Cerebellar cortex (tissue), 1 donor: ENCODE measurements at regions not wholly inside any gene's neighbourhood (a gene's known extent, or its start where the extent isn't known, plus 50 kb on each side); places are given as distances from the start of the nearest gene placed in this dataset.
A peak's percentile ranks its signal among the peaks of the same experiment; 100 is the strongest.
"Not testable (repeated sequence)": the region's sequence is repeated elsewhere in the genome, so short reads cannot be mapped to it uniquely, and the experiment has no call there.

ENCODE experiments used
- DNase-seq: peaks from one replicate; pipeline ENCODE4 v3.0.0-alpha.2; 2015; ENCODE audit warnings: low spot score

DNA sequence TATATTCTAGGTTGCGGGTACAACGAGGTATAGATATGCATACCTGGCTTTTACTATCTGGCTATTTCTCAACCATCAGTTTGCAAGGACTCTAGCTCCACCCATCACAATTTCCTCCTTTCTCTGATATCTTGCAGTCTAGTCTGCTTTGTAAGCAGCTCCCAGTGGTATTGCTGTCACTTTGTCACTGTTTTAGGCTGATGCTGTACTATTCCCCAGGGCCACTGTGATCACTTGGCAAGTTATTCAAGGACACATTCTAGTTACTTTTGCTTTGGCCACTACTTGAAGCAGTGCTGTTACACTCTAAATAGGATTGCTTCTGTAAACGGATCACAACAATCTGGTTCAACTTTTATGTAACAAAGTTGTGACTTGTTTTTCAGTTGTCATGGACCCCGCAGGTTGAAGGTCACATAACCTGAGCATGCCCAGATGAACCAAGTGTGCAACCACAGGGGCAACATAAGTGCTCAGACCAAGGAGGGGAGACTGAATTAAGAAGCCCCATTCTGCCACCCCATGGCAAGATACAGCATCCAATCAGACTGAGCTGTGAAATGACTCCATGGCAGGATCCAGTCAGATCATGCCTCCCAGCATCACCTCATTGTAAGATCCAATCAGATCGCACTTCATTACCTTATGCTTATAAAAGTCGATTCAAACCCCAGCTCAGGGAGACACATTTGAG, 588.4 kb upstream of the CITED2 start:
- peak; percentile 79 for DNase-seq

DNA sequence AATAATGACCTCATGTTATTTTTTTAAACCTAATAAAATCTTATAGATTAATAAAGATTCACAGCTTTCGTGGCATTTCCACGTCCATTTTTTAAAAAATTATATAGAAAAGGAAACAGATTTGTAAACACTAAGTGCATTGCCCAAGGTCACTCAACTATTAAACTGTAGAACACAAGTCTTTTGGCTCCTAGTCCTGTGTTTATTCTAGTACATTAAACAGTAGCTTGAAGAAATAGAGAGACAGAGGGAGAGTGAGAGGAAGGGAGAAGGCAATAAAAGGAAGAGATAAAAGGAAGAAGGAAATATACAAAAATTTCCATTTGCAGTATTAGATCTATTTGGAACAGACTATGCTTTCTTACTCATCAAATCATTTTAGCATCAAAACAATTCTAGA, 586.7 kb upstream of the CITED2 start:
- DNase-seq, result no peak

DNA sequence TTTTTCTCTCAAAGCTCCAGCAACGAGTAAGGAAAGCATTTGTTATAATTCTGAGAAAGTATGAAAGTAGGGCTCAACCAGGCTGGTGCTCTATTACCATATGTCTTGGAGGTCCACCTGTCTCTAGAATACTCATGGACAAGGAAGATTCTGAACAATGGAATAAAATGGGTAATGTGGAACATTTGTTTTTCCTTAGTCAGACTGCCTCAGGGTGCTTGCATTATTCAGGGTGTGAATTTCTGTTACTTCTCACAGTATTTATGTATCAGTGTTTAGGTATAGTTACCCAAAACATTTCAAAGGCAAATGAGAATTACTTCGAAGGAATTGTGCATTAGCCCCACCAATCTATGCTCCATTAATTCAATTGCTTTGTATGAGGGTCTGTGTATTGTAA, 586.2 kb upstream of the CITED2 start:
- no peak for DNase-seq

DNA sequence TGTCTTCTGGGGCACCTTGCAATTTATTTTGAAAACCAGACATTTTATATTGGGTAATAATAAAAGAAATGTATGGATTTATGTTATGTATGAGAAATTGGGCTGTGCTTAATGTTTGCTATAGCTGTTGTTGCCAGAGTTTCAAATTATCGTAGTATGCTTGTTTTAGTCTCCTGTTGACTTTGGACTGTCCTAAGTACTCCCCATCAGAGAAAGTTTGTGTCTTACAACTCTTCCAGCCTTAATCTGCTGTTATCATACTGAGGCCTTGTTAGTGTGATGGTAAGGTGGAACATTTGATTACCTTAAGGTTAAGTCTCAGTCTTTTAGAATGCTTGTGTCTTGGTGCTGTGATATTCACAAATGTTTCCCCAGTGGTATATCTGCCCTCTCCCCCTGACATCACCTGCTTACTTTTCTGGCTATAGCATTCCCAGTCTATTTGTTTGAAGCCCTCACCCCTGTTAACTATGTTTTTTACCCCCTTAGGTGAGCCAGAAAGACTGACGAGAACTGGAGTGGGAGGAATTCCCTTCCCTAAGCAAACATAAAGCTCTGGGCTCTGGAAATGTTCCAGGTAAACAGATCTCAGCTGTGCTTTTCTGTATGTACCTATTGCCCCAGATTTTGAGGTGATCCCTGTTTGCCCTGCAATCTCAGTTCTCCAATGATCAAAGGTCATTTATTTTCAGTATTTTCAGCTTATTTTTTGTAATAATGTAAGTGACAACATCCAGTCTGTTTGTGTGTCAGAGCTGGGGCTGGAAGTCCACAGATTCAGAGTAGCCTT, 581.1 kb upstream of the CITED2 start:
- no peak for DNase-seq

DNA sequence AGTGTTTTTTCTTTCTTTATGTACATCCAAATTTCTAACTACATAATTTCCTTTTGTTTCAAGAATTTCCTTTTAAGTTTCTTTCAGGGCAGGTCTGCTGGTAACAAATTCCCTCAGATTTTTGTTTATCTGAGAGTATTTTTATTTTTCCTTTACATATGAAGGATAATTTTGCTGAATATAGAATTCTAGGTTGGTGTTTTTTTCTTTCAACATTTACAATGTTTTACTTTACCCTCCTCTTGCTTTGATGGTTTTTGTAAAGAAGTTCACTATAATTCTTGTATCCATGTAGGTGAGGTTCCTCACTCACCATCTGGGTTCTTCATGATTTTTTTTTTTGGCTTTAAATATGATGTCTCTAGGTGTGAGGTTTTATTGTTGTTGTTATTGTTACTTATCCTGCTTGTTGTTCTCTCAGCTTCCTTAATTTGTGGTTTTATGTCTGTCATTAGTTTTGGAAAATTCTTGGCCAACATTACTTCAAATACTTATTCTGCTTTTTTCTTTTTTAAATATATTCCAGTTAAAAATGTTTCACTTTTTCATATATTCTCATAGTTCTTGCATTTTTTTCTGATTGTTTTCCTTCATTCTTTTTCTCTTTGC, 580.1 kb upstream of the CITED2 start:
- DNase-seq, result no peak

DNA sequence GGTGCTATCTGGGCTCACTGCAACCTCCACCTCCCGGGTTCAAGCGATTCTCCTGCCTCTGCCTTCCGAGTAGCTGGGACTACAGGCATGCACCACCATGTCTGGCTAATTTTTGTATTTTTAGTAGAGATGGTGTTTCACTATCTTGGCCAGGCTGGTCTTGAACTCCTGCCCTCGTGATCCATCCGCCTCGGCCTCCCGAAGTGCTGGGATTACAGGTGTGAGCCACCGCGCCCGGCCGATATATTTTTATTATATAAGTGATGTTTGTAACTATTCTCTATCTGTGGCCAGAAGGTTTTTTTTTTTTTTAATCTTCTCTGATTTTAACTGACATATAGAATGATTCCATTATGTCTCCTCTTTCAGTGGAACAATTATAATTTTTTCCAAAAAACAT, 579.3 kb upstream of the CITED2 start:
- DNase-seq, result not testable (repeated sequence)

DNA sequence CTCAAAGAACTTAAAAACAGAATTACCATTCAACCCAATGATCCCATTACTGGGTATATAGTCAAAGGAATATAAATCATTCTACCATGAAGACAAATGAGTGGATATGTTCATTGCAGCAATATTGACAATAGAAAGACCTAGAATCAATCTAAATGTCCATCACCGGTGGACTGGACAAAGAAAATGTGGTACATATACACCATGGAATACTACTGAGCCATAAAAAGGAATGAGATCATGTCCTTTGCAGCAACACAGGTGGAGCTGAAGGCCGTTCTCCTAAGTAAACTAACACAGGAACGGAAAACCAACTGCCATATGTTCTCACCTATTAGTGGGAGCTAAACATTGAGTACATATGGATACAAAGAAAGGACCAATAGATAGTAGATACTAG, 576.7 kb upstream of the CITED2 start:
- no peak for DNase-seq

DNA sequence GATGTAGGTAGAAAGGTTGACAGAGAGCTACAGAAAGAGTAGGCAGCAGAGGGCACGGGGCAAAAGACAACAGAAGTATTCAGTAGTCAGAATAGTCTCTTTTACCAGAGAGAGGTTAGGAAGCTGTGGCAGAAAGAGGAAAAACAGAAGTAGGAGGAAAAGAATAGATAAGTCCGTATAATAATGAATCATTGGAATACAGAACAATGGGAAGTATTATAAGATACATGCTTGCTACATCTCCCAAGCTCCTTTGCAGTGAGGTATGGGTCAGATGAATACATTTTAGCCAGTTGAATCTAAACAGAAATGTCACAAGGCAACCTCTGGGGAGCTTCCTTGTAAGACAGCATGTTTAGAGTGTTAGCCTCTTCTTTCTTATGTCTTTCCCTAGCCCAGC, 570.5 kb upstream of the CITED2 start:
- no peak for DNase-seq

DNA sequence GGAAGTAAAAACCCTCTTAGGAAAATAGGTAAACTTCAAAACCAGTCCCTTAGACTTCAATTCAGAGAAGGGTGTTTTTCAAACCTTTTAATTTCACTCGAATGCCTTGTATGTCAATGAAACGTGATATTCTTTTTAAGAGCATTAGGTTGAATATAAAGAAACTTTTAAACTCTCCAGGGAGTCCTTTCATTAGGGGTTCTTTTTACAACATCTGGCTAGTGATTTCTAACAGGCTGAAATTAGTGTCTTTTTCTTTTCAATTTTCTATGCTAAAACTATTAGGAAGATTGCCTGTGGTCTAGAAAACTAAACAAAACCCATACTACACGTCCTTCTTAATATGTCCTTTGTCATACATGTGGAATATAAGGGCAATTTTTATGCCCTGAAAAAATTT, 569.7 kb upstream of the CITED2 start:
- DNase-seq, result no peak

DNA sequence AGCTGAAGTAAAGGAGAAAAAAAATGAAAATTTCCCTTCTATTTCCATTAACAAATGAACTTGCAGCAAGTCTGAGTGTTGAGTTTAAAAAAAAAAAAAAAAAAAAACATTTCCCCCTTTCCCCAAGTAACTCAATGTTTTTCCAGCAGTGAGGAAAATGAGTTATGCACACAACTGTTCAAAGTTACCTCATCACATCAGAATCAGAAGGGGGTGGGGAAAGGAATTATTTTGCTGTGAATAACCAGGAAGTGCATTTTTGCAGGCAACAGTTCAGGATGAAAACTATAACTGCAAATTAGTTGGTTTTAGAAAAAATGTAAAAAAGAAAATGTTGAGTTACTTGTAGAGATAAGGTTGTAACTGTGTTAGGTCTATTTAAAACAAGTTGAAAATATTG, 568.9 kb upstream of the CITED2 start:
- DNase-seq, result no peak

DNA sequence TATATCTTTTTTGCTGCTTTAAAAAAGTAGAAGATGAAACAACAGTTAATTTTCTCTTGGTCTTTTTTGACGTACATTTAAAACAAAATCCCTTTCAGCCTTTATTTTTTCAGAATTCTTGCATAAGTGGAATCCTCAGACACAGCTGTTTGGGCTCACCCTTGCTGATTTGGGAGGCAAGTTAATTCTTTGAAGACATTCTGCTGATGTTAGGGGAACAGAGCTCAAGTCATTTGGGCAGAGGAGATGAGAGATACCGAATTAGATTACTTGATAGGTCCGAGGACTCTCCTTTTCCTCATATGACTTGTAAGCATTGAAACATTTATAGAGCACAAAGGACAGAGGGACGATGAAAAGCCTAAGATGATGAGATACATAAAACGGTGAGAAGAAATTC, 567.9 kb upstream of the CITED2 start:
- no peak for DNase-seq

DNA sequence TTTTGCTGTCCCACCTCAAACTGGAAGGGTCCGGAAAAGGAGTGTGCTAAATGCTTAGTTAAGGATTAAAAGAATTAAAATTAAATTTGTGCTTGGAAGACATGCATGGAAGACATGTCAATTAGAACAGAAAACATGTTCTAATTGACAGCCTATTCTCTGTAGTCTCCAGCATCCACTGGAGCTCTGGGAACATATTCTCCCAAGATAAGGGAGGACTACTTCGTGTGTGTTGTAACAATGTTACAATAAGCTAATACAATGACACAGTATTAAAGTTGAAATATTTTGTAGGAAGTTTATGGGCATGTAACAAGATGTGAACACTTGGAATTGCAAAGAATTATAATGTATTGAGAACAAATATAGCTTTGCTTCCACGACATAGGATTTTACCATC, 567.4 kb upstream of the CITED2 start:
- no peak for DNase-seq

DNA sequence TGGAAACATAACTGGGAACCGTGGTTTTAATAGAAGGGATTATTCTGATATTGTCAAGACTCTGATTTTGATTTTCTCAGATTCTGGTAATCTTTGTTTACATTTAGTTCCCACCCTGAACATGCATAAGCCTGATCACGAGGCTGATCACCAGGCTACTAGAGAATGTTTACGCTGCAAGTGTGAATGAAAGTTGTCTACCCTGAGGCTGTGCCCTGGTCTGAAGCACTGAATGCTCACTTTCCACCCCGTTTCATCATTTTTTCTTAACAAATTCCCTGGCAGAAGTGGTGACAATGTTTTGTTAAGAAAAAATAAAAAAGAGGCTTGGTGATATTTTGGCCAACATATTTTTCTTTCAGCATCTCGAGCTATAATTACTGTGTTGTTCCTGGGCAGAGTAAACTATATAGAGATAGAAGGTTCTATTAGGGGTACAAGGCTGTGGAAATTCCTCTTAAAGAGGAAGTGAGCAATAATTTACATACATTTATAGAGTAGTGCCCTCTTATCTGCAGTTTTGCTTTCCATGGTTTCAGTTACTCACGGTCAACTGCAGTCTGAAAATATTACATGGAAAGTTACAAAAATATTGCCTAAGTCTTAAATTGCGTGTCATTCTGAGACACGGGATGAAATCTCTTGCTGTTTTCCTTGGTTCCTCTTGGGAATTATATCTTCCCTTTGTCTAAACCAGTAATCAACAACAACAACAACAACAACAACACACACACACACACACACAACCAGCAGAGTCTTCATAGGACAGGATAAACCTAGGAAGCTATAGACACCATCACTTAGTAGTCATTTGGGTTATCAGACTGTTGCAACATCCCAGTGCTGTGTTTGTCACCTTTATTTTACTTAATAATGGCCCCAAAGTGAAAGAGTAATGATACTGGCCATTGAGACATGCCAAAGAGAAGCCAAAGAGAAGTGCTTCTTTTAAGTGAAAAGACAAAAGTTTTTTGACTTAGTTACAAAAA, 566.6 kb upstream of the CITED2 start:
- no peak for DNase-seq

DNA sequence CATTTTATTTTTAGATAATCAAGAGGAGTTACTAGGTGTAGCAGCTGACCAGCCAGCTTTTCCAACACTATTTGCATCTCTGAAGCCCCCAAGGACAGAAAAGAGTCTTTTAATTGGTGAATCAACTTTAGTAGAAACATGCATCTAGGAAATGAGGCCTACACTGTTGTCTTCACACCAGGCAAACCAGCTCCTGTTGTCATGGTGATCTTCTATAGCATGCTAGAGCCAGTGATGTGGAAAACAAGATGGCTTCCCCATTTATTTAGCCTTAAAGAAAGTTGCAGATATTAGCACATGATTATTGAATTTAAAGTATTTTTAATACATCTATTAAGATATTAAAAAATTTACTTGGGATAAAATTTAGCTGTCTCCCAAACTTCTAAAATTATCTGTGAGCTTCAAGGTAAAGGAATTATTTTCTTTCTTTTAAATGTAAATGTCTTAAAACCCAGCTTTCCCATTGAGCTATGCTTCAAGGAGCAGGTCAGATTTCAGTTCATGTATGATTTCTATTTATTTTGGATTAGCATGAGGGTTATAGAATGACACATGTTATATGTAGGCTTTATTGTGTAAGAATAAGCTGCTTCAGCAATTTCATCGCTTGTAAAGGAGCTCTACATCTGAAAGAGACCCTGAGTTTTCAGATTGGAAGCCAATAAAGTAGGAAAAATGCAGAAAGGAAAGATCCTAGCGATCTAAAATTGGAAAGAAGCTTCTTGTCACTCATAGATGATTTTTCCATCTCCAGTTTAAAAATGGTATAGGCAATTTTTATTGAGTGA, 564.9 kb upstream of the CITED2 start:
- DNase-seq, result no peak

DNA sequence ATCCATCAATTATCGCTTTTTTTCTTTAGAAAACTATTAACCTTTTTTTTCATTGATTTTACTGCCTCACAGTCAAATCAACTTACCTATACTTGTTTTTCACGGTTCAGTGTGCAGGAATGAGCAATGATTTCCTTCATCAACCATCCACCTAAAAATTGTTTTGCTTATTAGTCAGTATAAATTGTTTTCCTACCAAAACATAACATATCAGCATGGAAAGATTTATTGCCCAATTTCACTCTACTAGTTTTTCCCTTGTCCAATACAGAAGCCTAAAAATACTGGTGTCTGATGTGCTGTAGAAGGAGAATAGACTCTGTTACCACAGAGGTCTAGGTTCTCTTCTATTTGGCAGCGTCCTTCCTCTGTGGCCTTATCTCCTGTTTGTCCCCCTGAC, 558.2 kb upstream of the CITED2 start:
- peak; percentile 52 for DNase-seq

DNA sequence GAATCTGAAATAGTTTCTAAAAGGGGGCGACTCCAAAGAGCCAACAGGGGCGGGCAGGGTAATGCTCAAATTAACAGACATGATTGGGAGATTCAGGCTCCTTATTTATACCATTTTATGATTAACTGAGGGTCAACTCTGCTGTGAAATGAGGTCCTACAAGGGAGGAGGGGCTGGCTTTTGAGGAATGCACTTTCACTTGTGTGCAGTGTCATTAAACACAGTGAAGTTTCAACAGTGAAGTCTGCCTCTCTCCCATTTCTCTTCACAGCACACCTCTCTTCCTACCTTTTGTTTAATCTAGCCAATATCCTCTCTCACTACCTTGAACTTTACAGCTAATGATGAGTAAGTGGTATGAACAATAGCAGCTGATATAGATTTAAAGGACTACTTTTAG, 557.3 kb upstream of the CITED2 start:
- DNase-seq, result peak; percentile 68

DNA sequence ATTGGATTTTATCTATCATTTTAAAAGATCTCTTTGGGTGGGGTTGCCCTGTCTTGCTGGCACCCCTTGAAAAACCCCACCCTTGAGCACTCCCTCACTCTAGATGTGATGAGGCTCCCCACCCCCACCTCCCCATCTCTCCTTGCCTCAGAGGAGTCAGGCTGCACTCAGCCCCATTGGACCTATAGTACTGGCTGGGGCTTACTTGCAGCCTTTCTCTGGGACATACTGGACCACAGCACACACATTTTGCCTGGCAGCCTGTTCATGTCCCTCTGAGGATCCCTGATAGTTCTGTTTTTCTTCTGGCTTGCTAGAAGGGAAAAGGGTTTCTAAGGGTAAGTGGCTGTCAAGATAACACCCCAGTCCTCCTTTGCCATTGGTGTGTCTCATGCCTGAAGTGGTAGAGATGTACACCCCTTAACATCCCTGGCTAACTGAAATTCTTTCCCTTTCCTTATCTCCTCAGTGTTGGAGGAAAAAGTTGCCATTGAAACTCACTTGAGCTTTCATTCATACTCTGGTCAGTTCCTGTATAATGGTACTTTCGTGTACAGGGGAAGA, 553.4 kb upstream of the CITED2 start:
- peak; percentile 64 for DNase-seq

DNA sequence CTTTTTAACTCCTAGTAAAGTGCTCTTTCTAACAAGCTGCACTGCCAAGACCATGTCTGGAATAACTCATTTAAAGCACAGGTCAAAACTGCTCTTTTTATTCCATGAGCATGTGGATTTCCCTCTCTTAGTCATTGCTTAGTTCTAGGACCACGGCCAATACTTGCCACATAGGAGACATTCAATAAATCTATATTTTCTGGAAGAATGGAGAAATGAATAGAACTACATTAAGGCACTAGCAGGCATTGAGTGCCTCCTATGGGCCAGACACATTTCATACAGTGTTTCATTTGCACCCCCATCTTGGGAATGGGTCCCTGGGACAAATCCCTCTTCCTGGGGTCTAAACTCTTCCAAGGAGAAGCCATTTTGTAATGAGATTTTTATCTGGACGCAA, 552.8 kb upstream of the CITED2 start:
- DNase-seq, result no peak

DNA sequence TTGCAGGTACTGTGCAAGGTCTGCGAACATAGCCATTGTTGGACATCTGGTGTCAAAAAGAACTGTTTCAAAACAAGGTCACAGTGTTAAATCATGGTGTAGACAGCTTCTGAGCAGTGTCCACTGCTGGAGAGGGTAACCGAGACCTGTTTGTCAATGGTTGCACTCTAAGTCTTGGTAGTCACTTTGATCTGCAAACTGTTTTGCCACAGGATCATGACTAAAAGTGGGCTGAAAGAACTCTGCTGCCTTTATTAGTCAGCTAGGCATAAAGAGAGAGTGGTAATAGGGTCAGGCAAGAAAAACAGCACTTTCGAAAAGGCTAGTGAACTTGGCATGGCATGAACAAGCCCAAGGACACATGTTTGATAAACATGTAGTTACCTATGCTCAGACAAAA, 552.3 kb upstream of the CITED2 start:
- DNase-seq, result peak; percentile 53

DNA sequence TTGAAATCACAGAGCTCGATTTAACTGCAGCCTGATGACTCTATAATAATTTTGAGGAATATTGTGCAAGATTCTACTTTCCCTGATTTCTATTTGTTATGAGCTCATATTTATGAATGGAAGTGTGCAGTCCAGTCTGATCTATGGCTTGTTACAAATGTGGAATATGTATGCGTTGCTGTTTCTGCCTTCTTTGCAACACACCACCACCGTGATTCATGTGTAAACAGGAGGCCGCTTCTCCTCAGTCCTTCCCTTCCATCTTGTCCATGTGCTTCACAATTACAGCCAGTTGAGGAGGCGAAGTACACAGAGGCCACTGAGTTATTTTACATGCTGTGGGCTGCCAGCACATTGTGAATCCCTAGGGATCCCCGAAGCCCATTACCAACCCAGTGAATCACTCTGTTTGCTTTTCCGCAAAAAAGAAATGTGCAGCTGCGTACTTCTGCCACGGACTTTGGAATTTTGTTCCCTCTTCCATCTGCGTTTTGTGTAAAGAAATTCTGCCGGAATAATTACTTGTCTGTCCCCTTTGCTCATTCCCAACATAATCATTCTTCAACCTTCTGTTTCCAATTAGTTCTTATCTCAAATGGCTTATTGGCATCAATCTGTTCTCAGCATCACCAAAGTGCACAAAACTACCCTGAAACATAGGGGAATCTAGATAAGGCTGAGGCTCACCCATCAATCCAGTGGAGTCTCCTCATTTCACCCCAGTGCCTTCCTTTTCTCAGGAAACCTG, 551.6 kb upstream of the CITED2 start:
- peak; percentile 64 for DNase-seq
